Neural progenitor cell (in vitro differentiated cells): ENCODE measurements at regions not wholly inside any gene's neighbourhood (a gene's known extent, or its start where the extent isn't known, plus 50 kb on each side); places are given as distances from the start of the nearest gene placed in this dataset.

Experiments used
- CTCF ChIP-seq: fragments of 200-600 bp; sonication (generic); IDR thresholded peaks from 2 replicates; pipeline ENCODE4 v1.5.1; 2017; ENCODE audit warnings: antibody characterized with exemption, mild to moderate bottlenecking
- EZH2 ChIP-seq: fragments of 200-600 bp; sonication (generic); IDR thresholded peaks from 2 replicates; pipeline ENCODE4 v1.6.1; 2017; ENCODE audit warnings: antibody characterized with exemption, mild to moderate bottlenecking, moderate library complexity
- EZH2phosphoT487 ChIP-seq: fragments of 200-600 bp; sonication (generic); IDR thresholded peaks from 2 replicates; pipeline ENCODE4 v1.6.1; 2017; ENCODE audit warnings: antibody characterized with exemption

- TF ChIP-seq CTCF, result no peak
- TF ChIP-seq EZH2, result no peak
- TF ChIP-seq EZH2phosphoT487, result no peak
These were observed 65.4 kb upstream of the SLC1A1 start for GRCh38 chr9:4424891-4425290.
